Kidney capillary endothelial cell (primary cell): ENCODE measurements at regions not wholly inside any gene's neighbourhood (a gene's known extent, or its start where the extent isn't known, plus 50 kb on each side); places are given as distances from the start of the nearest gene placed in this dataset.

Experiments used
- DNase-seq: peaks from one replicate; pipeline ENCODE4 v3.0.0-alpha.2; 2018; ENCODE audit warnings: low spot score

DNA sequence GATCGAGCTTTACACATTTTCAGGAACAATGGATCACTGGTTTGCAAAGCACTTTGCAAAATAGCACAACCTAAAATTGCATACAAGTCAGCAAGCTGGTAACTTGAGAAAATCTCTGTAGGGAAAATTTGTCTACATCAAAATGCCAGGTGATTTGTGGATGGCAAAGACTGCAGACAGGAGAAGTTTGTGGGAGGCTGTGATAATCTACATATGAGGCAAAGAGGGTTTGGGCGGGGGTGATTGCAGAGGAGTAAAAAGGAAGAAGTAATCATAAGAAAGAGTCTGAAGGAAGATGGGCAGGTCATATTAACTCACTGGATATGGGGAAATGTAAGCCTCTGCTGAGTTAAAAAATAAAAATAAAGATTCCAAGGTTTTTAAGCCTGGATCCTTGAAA is 166.3 kb upstream of the STXBP5 start:
- DNase-seq: no peak

DNA sequence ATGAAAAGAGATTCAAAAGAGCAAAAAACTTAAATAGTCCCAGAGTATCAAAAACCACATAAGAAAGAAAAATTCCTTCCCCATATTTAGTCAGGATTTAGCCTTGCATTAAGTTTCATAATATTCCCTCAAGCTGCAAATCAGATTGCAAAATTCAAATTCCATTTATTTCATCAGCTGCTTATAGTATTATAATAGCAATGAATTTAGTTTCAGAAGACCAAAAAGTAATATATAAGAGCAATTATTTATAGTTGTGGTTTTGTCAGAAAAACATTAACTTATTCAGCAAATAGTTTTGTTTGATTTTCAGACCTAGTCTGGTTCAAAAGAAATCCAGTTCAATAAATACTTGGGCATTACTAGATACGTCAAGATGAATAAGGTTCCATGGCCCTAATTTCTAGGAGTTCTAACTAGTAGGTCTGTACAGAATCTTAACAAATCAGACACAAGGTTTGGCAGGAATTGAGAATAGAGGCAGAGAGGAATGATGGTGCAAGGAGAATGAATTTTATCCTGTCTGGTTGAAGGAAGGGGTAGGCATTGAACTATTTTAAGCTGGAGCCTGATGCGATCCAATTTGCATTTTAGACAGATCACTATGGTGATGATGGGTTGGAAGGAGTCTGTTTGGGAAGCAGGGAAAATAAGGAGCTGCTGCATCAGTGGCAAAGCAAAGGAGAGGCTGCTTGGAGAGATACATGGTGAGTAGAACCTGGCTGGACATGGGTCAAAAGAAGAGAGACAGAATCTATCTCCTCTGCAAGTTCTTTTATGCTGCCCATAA is 163.9 kb upstream of the STXBP5 start:
- no peak for DNase-seq

DNA sequence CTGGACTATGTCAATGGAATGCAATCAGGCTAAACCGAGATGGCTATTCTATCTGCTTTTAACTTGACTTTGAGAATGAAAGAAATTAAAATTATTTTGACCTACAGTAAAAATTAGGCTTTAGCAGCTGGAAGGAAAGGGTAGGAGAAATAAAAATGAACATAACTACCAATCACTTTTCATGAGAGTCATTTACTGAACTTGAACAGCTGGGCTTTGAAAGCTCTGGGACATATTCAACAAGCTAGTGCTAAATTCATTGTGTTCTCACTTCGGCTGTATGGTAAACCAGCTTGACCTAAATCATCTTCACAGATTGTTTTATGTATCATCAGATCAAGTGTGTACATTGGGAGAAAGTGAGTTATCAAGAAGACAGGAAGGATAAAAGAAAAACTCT is 161.5 kb upstream of the STXBP5 start:
- no peak for DNase-seq

DNA sequence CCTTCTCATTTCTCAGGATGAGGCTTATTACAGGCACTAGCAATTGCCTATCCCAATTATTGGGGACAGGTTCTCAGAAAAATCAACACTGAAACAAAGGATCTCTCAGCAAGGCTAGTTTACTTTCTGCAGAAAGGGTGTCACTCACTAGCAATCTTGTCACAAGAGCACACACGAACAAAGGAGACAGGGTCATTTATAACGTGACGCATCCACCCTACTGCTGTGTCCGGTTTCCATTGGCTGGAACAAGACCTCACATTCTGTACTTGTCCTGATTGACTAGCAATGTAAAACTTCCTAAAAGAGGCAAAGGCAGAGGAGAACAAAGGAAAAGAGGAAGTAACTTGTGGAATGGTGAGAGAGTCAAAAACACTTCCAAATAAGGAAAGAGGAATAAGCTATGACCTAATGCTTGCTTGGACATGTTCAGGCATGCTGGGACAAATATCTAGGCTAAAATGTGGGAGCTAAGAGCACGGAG is 160.2 kb upstream of the STXBP5 start:
- peak; percentile 2 for DNase-seq

DNA sequence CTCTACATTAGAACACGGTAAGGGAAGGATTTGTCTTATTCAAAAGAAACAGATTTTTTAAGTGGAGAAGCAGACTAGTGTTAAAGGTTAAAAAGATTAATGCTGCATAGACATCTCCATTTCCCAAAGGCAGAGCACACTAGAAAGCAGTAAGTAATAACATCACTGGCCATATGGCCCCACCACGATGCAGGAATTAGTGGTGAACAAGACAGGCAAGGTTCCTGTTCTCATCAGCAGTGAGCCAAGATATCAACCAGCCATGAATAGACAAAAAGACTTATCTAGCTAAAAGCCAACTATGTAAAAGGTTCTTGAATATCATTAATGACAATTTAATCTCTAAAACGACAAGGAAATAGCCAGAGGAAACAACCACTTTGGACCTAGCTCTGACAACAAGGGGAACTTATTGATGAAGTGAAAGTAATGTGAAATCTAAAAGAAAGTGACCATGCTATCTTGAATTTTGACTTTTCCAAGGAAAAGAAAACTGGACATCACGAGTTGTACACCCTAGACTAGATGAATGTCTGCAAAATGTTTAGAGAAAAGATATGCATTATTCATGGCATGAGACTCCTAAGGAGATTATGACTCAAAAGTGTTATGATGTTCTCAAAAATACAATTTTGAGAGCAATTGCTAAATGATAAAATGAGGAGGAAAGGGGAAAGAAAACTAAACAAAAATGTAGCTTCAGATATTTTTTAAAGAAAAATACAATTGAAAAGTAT is 157.9 kb upstream of the STXBP5 start:
- DNase-seq: no peak

DNA sequence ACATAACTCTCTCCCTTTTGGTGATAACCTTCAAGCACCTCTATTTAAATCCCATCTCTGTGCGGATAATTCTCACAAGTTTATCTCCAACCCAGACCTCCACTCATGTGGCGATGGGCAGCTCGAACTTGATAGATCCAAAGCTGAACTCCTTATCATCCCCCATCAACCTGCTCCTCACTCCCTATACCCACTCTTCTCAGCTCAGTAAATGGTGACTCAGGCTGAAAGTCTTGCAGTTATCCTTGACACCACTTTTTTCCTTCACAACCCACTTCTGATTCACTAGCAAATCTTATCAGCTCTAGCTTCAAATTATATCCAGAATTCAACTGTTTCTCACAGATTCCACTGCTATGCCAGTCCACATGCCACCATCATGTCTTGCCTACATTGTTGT is 155.3 kb upstream of the STXBP5 start:
- no peak for DNase-seq

DNA sequence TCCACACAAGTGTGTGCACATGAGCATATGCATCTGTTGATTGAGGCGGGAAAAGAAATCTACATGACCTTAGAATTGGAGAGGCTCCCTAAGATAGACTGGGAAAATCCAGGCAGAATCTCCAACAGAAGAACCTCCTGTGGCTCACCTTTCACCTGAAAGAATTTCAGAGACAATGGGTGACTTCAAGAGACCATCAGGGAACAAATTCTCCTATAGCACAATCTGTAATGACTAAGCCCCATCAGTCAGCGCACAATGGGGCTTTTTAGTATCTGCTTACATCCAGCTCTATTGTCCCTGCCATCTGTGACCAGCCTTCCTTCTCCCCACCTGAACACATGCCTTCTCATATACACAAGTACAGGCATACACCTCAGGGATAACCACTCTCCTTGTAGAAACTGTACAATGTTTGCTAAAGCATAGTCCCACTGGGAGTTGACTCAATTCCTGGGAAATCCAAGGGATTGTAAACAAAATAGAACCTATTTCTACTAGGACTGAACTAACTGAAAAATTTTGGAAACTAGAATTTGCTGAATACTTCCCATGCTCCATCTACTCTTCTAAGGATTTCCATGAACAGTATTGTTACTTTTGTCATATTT is 150.8 kb upstream of the STXBP5 start:
- no peak for DNase-seq

DNA sequence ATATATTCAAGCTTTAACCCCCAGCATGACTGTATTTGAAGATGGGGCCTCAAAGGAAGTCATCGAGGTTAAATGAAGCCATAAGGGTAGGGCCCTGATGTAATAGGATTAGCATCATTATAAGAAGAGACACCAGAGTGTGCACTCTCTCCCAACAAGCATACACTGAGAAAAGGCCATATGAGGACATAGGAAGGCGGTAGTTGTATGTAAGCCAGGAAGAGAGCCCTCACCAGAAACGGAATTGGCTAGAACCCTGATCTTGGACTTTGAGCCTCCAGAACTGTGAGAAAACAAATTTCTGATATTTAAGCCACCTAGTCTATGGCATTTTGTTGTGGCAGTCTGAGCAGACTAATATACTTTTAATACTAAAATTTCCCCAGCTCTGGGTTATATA is 150.1 kb upstream of the STXBP5 start:
- no peak for DNase-seq

DNA sequence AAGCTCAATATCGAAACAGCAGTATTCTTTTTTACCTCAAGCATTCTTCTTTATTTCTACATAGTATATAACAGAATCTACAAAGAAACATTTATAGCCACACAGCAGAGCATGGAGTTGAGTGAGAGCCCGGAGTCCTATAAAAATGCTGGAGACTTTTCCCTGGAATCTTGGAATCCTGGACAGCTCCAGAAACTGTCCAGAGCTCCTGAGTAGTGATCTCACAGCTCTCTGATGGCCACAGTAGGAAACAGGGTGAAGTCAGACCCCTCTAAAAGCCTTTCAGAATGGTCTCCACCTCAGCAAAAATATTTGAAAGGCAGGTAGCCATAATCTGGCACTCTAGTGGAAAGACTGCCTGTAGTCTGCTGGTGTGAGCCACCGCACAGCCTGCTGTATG is 149.3 kb upstream of the STXBP5 start:
- no peak for DNase-seq

DNA sequence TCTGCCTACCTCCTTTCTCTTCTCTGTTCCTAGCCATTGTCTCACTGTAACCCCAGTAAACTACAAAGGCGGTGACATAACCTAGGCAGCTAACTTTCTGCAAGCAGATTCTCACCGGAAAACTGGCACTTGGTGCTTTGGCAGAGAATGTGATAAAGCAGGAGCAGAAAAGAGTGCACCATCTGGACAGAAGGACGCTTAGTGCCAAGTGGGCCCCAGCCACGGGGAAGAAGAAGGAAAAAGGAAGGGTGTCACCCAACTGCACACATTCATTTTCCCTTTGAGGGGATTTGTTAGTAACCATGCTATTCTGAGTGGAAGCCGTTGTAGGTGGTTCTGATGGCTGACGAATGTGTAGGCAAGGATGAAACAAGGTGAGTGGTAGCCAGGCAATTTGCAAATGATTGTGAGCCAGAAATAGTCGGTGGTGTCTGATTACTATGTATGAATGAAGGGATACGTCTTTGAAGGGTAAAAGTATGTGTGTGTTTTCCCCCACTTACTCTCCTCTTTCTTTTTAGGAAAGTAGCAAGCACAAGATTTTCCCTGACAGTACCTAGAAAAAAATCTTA is 148.3 kb upstream of the STXBP5 start:
- DNase-seq: no peak

DNA sequence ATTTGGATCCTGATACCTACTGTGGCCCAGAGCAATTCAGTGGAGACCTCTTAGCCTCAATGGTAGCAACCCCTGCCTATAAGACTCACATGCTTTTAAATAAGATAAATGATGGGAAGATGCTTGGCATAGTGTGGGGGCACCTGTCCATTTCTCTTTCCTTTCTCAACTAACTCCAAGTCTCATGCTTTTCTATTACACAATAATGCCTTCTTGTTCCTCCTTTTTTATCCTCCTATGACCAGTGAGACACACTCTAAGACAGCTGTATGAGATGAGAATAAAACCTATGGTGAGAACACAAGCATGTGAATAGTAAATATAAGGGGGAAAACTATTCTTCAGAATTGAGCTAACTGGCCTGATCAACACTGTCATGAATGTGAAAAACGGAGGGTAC is 147.0 kb upstream of the STXBP5 start:
- DNase-seq: no peak

DNA sequence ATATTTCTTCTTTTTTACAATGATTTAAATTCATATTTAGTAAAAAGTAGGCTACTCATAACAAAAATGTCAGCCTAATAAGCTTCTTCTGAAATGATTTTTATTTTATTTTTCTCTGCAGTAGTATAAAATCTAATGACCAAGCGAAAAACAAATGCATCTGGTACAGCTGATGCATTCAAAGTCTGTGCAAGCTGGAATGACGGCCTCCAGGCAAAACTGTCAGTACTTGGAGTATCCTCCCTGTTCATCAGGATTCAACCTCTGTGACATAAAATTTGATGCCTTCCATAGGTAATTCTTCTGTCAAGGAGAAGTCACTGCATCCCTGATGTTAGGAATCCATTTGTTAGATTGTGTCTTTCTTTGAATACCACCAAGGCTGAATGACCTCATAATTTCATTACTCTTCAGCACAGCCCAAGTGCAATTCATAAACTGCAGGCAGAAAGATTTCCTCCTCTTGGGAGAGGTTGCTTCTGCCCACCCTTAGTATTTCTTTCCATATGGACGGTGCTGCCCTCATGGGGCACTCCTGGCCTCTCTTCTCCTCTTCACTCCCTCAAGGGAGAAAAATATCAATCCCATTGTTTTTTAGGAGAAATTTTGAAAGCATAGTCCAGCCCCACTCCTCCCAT is 146.4 kb upstream of the STXBP5 start:
- no peak for DNase-seq

DNA sequence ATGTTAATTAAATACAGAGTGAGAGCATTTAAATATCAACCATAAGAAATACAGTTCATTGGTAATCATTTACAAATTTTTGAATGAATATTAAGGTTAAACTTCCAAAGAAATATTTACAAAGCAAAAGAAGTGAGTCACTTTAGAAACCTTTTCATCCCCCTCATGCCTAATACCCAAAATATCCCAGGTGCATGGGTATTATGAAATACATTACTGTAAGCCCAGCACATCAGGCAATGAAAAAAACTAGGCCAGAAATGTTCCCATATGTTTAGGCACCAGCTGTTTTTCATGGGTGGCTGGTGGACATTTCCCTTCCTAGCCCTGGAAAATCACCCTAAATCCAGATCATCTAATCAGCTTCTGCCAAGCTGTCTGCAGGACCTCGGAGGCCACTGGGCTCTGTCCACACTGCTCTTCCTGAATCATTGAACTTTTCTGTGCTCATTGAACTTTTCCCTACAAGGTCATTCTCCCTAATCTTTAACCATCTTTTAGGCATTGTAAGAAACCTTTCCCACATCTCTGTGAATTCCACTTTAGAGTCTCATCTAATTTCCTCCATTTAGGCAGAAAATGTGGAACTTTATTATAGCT is 145.3 kb upstream of the STXBP5 start:
- no peak for DNase-seq

DNA sequence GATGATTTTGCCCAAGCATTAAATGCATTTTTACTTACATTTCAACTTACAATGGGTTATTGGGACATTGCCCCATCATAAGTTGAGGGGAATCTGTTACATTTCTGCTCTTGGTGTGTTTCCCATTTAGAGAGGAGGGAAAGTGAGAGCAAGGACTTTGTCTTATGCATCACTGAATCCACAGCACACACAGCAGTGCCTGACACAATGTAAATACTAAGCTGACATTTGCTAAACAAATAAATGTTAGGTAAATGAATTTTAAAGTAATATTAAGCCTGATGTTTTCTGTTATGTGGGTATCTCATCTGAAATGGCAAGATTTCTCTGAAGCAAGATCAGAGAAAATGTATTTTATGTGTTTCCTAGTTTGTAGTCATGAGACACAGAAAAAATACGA is 143.6 kb upstream of the STXBP5 start:
- no peak for DNase-seq

DNA sequence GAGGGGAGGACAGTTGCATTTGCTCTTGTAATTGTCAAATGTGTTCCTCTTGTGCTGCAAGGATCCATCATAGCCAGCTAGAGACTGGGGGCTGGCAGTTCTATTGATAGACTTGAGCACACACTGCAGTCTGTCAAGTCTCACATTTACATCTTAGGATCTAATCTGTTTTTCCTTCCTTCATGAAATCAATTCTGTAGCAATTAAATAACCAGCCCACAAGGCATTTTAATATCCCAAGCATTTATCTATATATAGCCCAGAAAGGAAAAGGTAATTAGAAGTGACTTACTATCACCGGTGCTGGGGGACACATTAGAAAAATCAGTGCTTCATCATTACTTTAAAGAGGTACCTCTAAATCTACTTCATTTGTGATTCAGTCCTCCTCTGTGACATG is 143.0 kb upstream of the STXBP5 start:
- DNase-seq: no peak

DNA sequence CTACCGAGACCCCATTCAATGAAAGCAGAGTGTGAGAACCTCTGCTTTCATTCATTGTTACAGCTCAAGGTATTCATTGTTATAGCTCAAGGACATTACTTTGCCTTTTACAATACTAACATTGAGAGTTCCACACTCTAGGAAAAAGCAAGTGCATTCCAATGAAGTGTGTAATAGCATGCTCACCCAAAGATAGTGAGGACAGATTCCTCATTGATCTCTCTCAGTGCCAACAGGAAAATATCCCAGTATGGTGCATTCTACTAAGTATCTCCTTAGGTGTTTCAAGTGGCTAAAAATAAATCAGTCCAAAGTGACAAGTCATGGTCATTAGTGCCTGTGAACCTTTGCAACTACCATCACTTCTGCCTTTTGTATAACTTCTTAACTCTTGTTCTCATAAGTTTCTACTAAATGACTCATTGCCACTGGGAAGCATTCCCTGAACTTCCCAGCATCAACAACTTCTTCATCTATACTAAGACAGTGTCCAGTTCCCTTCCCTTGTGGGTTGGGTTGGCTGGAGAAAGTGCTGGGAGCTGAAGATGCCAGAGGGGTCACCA is 140.7 kb upstream of the STXBP5 start:
- peak; percentile 36 for DNase-seq

DNA sequence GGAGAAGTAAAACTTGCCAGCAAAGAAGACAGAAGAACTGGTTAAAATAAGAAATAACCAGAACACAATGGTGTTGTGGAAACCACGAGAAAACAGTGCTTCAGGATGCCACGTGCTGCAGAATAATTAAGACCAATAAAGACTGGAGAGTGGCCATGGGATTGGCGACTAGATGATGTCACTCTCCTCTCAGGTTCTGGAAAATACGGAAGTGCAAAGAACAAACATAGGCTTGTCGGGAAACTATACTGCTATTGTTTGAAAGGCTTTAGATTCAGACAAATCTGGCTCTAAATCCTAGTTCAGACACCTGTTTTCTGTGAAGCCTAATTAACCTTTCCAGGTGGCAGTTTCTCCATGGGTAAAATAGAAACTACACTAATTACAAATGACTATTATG is 138.4 kb upstream of the STXBP5 start:
- DNase-seq: no peak

DNA sequence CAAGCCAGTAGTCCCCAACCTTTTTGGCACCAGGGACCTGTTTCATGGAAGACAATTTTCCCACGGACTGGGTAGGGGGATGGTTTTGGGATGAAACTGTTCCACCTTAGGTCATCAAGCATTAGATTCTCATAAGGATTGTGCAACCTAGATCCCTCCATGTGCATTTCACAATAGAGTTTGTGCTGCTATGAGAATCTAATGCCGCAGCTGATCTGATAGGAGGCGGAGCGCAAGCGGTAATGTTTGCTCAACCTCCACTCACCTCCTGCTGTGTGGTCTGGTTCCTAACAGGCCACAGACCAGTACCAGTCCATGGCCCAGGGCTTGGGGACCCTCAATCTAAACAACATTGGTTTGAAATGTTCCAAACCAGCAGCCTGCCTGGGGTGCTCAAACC is 137.0 kb upstream of the STXBP5 start:
- DNase-seq: no peak

DNA sequence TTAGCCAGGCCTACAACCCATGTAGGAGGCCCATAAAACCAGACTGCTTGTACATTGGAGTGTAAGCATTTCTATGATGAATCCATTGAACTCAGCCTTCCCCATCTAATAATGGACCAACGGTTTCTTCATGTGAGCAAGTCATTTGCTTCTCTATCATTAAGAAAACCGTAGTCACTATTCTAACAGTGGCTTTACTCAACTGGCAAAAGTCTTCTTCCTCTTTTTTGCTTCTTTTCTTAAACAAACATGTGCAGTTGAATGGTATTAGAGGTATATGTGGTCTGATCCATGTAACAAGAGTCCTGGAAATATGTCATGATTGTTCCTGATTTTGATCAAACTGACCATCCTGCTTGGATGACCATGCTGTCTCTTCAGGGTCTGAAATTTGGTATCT is 132.4 kb upstream of the STXBP5 start:
- DNase-seq: no peak

DNA sequence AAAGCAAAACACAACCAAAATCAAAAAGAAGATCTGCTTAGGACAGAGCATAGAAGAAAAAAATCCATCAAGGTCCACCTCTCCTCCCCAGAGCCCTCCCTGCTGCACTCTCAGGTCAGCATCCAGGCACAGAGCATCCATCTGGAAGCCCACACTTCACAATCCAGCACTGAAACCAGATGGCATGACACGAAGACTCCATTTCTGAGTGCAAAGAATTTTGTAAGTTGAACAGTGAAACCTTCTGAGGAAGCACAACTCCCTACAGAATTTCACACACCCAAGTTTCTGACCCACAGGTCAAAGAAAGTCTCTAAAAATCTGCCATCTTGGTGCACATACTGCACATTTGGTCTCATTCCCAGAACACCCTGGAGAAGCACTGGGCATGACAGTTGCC is 128.8 kb upstream of the STXBP5 start:
- no peak for DNase-seq

DNA sequence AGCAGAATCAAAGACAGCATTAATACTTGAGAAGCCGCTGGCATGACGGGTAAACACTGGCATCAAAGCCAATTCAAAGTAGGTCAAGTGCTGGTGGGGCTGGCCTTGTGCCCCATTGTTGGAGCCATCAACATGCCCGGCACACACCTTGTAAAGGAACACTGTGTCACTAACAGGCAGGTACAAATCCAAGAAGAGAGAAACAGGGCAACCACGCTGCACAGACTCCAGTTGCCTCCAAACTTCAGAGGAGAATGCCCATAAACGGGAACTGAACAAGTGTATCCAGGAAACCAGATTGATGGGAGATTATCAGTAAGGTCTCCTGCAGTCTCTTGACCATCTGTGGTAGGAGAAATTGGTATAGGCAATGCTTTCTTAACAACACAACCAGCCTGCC is 127.0 kb upstream of the STXBP5 start:
- no peak for DNase-seq

DNA sequence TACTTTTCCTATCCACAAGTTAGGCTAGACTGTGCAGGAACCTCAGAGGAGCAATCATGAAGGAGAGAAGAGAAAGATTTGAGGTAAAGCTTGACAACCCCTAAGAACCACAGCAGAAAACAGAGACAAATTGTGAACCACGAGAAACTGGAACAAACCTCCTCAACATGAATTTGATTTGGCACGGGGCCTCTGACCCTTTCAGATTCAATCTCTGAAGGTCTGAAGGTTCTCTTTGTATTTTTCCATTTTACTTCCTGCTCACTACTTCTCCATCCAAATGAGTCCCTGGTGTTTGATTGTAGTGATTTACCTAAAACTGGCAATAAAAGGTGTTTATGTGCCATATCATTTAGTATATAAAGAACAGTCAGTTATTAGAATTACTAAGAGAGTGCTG is 126.1 kb upstream of the STXBP5 start:
- DNase-seq: no peak
